ENCODE measurements at regions not wholly inside any gene's neighbourhood (a gene's known extent, or its start where the extent isn't known, plus 50 kb on each side); places are given as distances from the start of the nearest gene placed in this dataset.

GRCh38 chr13:80821466-80821865 lies 480.5 kb upstream of the SPRY2 start:
- no peak overlapping the region for H3K4me3 ChIP-seq (replicated peaks in 1 of 3; ENCODE audit: low read depth in 2 of 3, low read length in 3 of 3)
- TF ChIP-seq CTCF (IDR thresholded peaks at IDR 0.05): no peak
- intact Hi-C loops (cut with micrococcal nuclease): no loop called here
- Mint-ChIP-seq H3K27me3 (ENCODE audit: low read depth in 3 of 3) (no peaks in the 10 kb centered on the region), H3K9me3 (peaks cover 0 to 7% (median 3%) of the 10 kb centered on the region in 7 donors), H3K36me3 (no peaks in the 10 kb centered on the region), H3K27ac (no peak overlapping the region), H3K4me3 (no peak overlapping the region), H3K4me1 (no peaks in the 10 kb centered on the region)
- H2AFZ ChIP-seq (ENCODE audit: insufficient read depth, low read depth, low read length, poor library complexity, severe bottlenecking): no peak overlapping the region
- no peak overlapping the region for H3K4me2 ChIP-seq (replicated peaks; ENCODE audit: extremely low read depth, low read length, poor library complexity, severe bottlenecking)
- H3K9ac ChIP-seq (ENCODE audit: insufficient read depth, low read length, poor library complexity, severe bottlenecking): no peak overlapping the region
- no peaks in the 10 kb centered on the region for H3K36me3 ChIP-seq (replicated peaks in 1 of 2; ENCODE audit: control insufficient read depth in 1 of 2, insufficient read depth in 2 of 2, low read length in 2 of 2)
- no peak for DNase-seq
- no peaks in the 10 kb centered on the region for H3K9me3 ChIP-seq (replicated peaks in 1 of 2; ENCODE audit: control insufficient read depth in 1 of 2, insufficient read depth in 1 of 2, low read length in 2 of 2)
- no peaks in the 10 kb centered on the region for H3K79me2 ChIP-seq (ENCODE audit: insufficient read depth, low read length)
- no peaks in the 10 kb centered on the region for H4K20me1 ChIP-seq (ENCODE audit: insufficient read depth, low read length)
- no peaks in the 10 kb centered on the region for H3K4me1 ChIP-seq (ENCODE audit: control insufficient read depth in 1 of 2, insufficient read depth in 2 of 2, low read length in 2 of 2)
- no peak overlapping the region for H3K27ac ChIP-seq (ENCODE audit: low read depth in 1 of 2, low read length in 2 of 2)
- H3K27me3 ChIP-seq (ENCODE audit: control insufficient read depth in 2 of 2, insufficient read depth in 2 of 2, low read length in 2 of 2): no peaks in the 10 kb centered on the region

GRCh38 chr13:80817979-80818378 lies 477.1 kb upstream of the SPRY2 start:
- no peaks in the 10 kb centered on the region for H3K4me1 Mint-ChIP-seq
- Histone ChIP-seq H3K4me2 (replicated peaks; ENCODE audit: extremely low read depth, low read length, poor library complexity, severe bottlenecking) (no peak overlapping the region), H3K9me3 (replicated peaks in 1 of 2; ENCODE audit: control insufficient read depth in 1 of 2, insufficient read depth in 1 of 2, low read length in 2 of 2) (peaks cover 0 to 4% of the 10 kb centered on the region in 2 donors), H3K36me3 (replicated peaks in 1 of 2; ENCODE audit: control insufficient read depth in 1 of 2, insufficient read depth in 2 of 2, low read length in 2 of 2) (no peaks in the 10 kb centered on the region), H3K4me3 (replicated peaks in 1 of 3; ENCODE audit: low read depth in 2 of 3, low read length in 3 of 3) (no peak overlapping the region), H2AFZ (ENCODE audit: insufficient read depth, low read depth, low read length, poor library complexity, severe bottlenecking) (no peak overlapping the region), H3K79me2 (ENCODE audit: insufficient read depth, low read length) (no peaks in the 10 kb centered on the region), H3K4me1 (ENCODE audit: control insufficient read depth in 1 of 2, insufficient read depth in 2 of 2, low read length in 2 of 2) (no peaks in the 10 kb centered on the region), H3K27me3 (ENCODE audit: control insufficient read depth in 2 of 2, insufficient read depth in 2 of 2, low read length in 2 of 2) (no peaks in the 10 kb centered on the region), H4K20me1 (ENCODE audit: insufficient read depth, low read length) (no peaks in the 10 kb centered on the region), H3K9ac (ENCODE audit: insufficient read depth, low read length, poor library complexity, severe bottlenecking) (no peak overlapping the region), H3K27ac (ENCODE audit: low read depth in 1 of 2, low read length in 2 of 2) (no peak overlapping the region)
- no peak for DNase-seq
- no peak overlapping the region for H3K4me3 Mint-ChIP-seq
- H3K9me3 Mint-ChIP-seq: peaks cover 4 to 10% (median 7%) of the 10 kb centered on the region in 7 donors
- H3K27ac Mint-ChIP-seq: no peak overlapping the region
- intact Hi-C loops (cut with micrococcal nuclease): no loop called here
- no CpG with 5 or more reads among the region's 1 CpG for WGBS (ENCODE audit: insufficient coverage)
- peaks cover 0 to 2% (median 0%) of the 10 kb centered on the region in 3 donors for H3K27me3 Mint-ChIP-seq (ENCODE audit: low read depth in 3 of 3)
- H3K36me3 Mint-ChIP-seq: no peaks in the 10 kb centered on the region
- TF ChIP-seq CTCF (IDR thresholded peaks at IDR 0.05): no peak

Data from CD14-positive monocyte (primary cell).